NT2/D1 (cell line): ENCODE measurements at regions not wholly inside any gene's neighbourhood (a gene's known extent, or its start where the extent isn't known, plus 50 kb on each side); places are given as distances from the start of the nearest gene placed in this dataset.

Experiments
- SUZ12 ChIP-seq: IDR thresholded peaks from 2 replicates; pipeline ENCODE4 v1.6.1; 2011; ENCODE audit not compliant: insufficient read length, insufficient read depth; ENCODE audit errors: extremely low read depth
- YY1 ChIP-seq: IDR thresholded peaks from 2 replicates; pipeline ENCODE4 v1.6.1; 2011; ENCODE audit not compliant: insufficient read length, insufficient read depth
- ZNF274 ChIP-seq: IDR thresholded peaks from 2 replicates; pipeline ENCODE4 v1.6.1; 2011; ENCODE audit warnings: mild to moderate bottlenecking, low read depth, low read length

GRCh38 chr11:116422956-116423600 lies 349.7 kb downstream of the BUD13 start:
- TF ChIP-seq SUZ12 (no peak), ZNF274 (no peak), YY1 (no peak)
